K562 (cell line): ENCODE measurements at regions not wholly inside any gene's neighbourhood (a gene's known extent, or its start where the extent isn't known, plus 50 kb on each side); places are given as distances from the start of the nearest gene placed in this dataset.

Experiments used
- POLR2A ChIP-seq: fragments of 450-650 bp; conservative IDR thresholded peaks from 2 replicates; pipeline ENCODE4 v1.6.1; 2016
- SP2 ChIP-seq: IDR thresholded peaks from 2 replicates; pipeline ENCODE4 v1.6.1; 2011; ENCODE audit warnings: mild to moderate bottlenecking, low read depth, low read length, moderate library complexity; ENCODE audit not compliant: poor library complexity, severe bottlenecking; ENCODE audit errors: extremely low read depth
- SREBF1 ChIP-seq: fragments of 150-350 bp; IDR thresholded peaks from 2 replicates; pipeline ENCODE4 v1.6.1; 2014; ENCODE audit warnings: antibody characterized with exemption, low read depth, low read length, borderline replicate concordance
- ZNF707 ChIP-seq: fragments of 250-450 bp; sonication (Bioruptor Pico); conservative IDR thresholded peaks from 2 replicates; pipeline ENCODE4 v1.8.0; 2022; ENCODE audit warnings: inconsistent platforms, mild to moderate bottlenecking, moderate library complexity

DNA sequence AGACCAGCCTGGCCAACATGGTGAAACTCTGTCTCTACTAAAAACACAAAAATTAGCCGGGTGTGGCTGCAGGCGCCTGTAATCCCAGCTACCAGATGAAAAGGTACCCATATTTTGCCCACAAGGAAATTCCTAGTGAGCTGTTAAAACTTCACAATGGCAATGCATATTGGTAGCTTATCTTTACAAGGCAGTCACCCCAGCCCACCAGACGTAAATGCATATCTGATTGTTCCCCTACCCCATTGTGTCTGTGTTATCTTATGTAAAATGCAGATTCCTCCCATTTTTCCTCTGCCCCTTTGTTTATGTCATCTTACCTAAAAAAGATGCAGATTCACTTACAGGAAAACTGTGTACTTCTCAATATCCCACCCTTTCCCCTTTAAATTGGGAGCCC, 103.1 kb upstream of the SLC2A1 start:
- TF ChIP-seq POLR2A (no peak), ZNF707 (CRISPR knock-in tag) (no peak), SREBF1 (no peak), SP2 (no peak)
